Erythroblast (primary cell): ENCODE measurements at regions not wholly inside any gene's neighbourhood (a gene's known extent, or its start where the extent isn't known, plus 50 kb on each side); places are given as distances from the start of the nearest gene placed in this dataset.

Source experiments
- GATA1 ChIP-seq: IDR thresholded peaks from 2 replicates; pipeline ENCODE4 v1.6.1; 2011; ENCODE audit warnings: low read depth, mild to moderate bottlenecking, control low read depth, low read length, moderate library complexity
- POLR2A ChIP-seq: IDR thresholded peaks from 2 replicates; pipeline ENCODE4 v1.6.1; 2011; ENCODE audit warnings: mild to moderate bottlenecking, low read length

GRCh38 chr2:240336820-240337427 is 98.5 kb upstream of the GPC1 start:
- TF ChIP-seq POLR2A = no peak
- TF ChIP-seq GATA1 = no peak
